MM.1S (cell line): ENCODE measurements at regions not wholly inside any gene's neighbourhood (a gene's known extent, or its start where the extent isn't known, plus 50 kb on each side); places are given as distances from the start of the nearest gene placed in this dataset.

Experiments used
- EZH2 ChIP-seq: fragments of 300-600 bp; sonication (generic); optimal IDR thresholded peaks from 2 replicates; pipeline ENCODE3; 2017; ENCODE audit warnings: low read depth, mild to moderate bottlenecking, antibody characterized with exemption, low read length, mixed read lengths
- EZH2phosphoT487 ChIP-seq: fragments of 300-600 bp; sonication (generic); IDR thresholded peaks from 2 replicates; pipeline ENCODE4 v1.6.1; 2018; ENCODE audit warnings: antibody characterized with exemption, low read length
- TF ChIP-seq, protein P1 (sequence below): fragments of 300-600 bp; sonication (generic); IDR thresholded peaks from 2 replicates; pipeline ENCODE4 v1.5.1; 2016; ENCODE audit warnings: antibody characterized with exemption, low read length, mixed read lengths

DNA sequence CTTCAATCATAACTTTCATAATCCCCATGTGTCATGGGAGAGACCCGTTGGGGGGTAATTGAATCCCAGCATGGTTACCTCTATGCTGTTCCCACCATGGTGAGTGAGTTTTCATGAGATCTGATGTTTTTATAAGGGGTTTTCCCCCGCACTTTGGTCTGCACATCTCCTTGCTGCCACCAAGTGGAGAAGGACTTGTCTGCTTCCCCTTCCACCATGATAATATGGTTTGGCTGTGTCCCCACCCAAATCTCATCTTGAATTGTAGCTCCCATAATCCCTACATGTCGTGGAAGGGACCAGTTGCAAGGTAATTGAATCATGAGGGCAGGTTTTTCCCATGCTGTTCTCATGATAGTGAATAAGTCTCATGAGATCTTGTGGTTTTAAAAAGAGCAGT is 524.9 kb downstream of the SLITRK5 start:
- TF ChIP-seq, protein P1, sequence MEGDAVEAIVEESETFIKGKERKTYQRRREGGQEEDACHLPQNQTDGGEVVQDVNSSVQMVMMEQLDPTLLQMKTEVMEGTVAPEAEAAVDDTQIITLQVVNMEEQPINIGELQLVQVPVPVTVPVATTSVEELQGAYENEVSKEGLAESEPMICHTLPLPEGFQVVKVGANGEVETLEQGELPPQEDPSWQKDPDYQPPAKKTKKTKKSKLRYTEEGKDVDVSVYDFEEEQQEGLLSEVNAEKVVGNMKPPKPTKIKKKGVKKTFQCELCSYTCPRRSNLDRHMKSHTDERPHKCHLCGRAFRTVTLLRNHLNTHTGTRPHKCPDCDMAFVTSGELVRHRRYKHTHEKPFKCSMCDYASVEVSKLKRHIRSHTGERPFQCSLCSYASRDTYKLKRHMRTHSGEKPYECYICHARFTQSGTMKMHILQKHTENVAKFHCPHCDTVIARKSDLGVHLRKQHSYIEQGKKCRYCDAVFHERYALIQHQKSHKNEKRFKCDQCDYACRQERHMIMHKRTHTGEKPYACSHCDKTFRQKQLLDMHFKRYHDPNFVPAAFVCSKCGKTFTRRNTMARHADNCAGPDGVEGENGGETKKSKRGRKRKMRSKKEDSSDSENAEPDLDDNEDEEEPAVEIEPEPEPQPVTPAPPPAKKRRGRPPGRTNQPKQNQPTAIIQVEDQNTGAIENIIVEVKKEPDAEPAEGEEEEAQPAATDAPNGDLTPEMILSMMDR, result no peak
- TF ChIP-seq EZH2 (no peak), EZH2phosphoT487 (no peak)
